IMR-90 (cell line): ENCODE measurements at regions not wholly inside any gene's neighbourhood (a gene's known extent, or its start where the extent isn't known, plus 50 kb on each side); places are given as distances from the start of the nearest gene placed in this dataset.

Experiments used
- FOS ChIP-seq: fragments of 150-350 bp; IDR thresholded peaks from 2 replicates; pipeline ENCODE4 v1.6.1; 2016; ENCODE audit warnings: low read depth, low read length
- SMC3 ChIP-seq: fragments of 150-350 bp; IDR thresholded peaks from 2 replicates; pipeline ENCODE4 v1.6.1; 2016; ENCODE audit warnings: low read depth, mild to moderate bottlenecking, antibody characterized with exemption, low read length, moderate library complexity
- TF ChIP-seq, protein P1 (sequence below): conservative IDR thresholded peaks from 2 replicates; pipeline ENCODE4 v1.5.1; 2012; ENCODE audit warnings: mild to moderate bottlenecking, low read depth, low read length, improper control_type of control experiment
- TF ChIP-seq, protein P2 (sequence below): fragments of 150-350 bp; IDR thresholded peaks from 2 replicates; pipeline ENCODE4 v1.6.1; 2017; ENCODE audit warnings: mild to moderate bottlenecking, antibody characterized with exemption, low read length, low read depth

DNA sequence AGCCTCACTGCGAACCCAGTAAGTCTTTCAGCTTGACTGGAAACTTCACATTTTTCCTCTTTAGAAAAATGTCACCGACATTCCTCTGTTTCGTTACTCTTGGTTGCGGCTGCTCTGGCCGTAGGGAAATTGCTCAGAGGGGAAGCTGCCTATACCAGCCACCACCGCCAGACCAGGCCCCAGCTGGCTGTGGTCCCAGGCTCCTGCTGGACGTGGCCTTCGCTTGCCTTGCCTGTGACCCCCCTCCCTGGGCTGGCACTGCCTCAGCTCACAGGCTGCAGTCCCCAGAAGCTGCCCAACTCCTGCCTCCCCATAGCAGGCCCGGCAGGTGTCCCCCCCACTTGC is 197.8 kb downstream of the MN1 start:
- TF ChIP-seq, protein P1, sequence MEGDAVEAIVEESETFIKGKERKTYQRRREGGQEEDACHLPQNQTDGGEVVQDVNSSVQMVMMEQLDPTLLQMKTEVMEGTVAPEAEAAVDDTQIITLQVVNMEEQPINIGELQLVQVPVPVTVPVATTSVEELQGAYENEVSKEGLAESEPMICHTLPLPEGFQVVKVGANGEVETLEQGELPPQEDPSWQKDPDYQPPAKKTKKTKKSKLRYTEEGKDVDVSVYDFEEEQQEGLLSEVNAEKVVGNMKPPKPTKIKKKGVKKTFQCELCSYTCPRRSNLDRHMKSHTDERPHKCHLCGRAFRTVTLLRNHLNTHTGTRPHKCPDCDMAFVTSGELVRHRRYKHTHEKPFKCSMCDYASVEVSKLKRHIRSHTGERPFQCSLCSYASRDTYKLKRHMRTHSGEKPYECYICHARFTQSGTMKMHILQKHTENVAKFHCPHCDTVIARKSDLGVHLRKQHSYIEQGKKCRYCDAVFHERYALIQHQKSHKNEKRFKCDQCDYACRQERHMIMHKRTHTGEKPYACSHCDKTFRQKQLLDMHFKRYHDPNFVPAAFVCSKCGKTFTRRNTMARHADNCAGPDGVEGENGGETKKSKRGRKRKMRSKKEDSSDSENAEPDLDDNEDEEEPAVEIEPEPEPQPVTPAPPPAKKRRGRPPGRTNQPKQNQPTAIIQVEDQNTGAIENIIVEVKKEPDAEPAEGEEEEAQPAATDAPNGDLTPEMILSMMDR: no peak
- no peak for TF ChIP-seq FOS
- TF ChIP-seq, protein P2, sequence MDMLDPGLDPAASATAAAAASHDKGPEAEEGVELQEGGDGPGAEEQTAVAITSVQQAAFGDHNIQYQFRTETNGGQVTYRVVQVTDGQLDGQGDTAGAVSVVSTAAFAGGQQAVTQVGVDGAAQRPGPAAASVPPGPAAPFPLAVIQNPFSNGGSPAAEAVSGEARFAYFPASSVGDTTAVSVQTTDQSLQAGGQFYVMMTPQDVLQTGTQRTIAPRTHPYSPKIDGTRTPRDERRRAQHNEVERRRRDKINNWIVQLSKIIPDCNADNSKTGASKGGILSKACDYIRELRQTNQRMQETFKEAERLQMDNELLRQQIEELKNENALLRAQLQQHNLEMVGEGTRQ: no peak
- TF ChIP-seq SMC3: no peak
